ENCODE measurements at regions not wholly inside any gene's neighbourhood (a gene's known extent, or its start where the extent isn't known, plus 50 kb on each side); places are given as distances from the start of the nearest gene placed in this dataset.

DNA sequence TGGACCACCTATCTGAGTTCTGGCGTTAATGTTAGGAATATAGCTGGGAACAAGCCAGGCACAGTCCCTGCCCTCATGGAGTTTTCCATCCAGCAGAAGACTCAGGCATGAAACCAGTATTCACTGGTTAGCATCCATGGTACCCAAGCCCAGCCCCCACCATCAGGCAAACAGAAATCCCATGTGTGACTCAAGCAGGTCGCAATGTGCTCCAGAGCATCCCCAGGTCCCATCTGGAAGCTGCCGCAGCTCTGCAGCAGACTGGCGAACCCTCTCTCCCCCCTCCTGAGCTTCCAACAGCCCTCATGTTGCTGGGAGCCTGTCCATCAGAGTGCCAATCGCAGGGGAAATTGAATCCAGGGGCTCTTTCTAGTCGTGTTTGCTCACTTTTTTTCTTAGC, 174.2 kb downstream of the RRAGC start:
- TF ChIP-seq, protein P1, sequence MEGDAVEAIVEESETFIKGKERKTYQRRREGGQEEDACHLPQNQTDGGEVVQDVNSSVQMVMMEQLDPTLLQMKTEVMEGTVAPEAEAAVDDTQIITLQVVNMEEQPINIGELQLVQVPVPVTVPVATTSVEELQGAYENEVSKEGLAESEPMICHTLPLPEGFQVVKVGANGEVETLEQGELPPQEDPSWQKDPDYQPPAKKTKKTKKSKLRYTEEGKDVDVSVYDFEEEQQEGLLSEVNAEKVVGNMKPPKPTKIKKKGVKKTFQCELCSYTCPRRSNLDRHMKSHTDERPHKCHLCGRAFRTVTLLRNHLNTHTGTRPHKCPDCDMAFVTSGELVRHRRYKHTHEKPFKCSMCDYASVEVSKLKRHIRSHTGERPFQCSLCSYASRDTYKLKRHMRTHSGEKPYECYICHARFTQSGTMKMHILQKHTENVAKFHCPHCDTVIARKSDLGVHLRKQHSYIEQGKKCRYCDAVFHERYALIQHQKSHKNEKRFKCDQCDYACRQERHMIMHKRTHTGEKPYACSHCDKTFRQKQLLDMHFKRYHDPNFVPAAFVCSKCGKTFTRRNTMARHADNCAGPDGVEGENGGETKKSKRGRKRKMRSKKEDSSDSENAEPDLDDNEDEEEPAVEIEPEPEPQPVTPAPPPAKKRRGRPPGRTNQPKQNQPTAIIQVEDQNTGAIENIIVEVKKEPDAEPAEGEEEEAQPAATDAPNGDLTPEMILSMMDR (conservative IDR thresholded peaks at IDR 0.05; ENCODE audit: low read length), result no peak
- no peak for TF ChIP-seq EZH2phosphoT487 (IDR thresholded peaks at IDR 0.05; ENCODE audit: borderline replicate concordance, low read depth, low read length)
